K562 (cell line): ENCODE measurements at regions not wholly inside any gene's neighbourhood (a gene's known extent, or its start where the extent isn't known, plus 50 kb on each side); places are given as distances from the start of the nearest gene placed in this dataset.
A peak's percentile ranks its signal among the peaks of the same experiment; 100 is the strongest.

Experiments
- ATAC-seq: fragments of 200-7000 bp; cut with Tn5 transposase; 3 replicates; pipeline ENCODE4 v1.9.1; 2020; ENCODE audit warnings: moderate library complexity
- BruUV-seq: library from RNA; stranded (reverse); fragments of 400-500 nt; replicated peaks from 2 replicates; lab custom pipeline; 2021; lab: Mats Ljungman, UMichigan
- CTCF ChIA-PET: fragments of 300-600 bp; formaldehyde crosslinking; extraction: SDS; loops from one replicate; lab custom pipeline; 2021; ENCODE audit warnings: low intra/inter-chr PET ratio; lab: Yijun Ruan, JAX
- POLR2A ChIA-PET: fragments of 300-600, 350-650 bp; sonication (Branson Sonifier 250); formaldehyde crosslinking; extraction: SDS; loops from one replicate; lab custom pipeline; 2021; ENCODE audit warnings: antibody characterized with exemption, inconsistent platforms; lab: Yijun Ruan, JAX
- DNase-seq, 4 experiments: peaks; one replicate each; pipeline versions ENCODE4 v3.0.0 to v3.0.0-alpha.2; 2011 to 2018; ENCODE audit warnings: low spot score in 3 of 4, mixed read lengths in 3 of 4; ENCODE audit errors: extremely low read depth in 1 of 4
- FAIRE-seq: peaks from 2 replicates; lab custom pipeline; 2011; peaks lifted over from hg19 to GRCh38; lab: Jason Lieb, UNC
- H2AFZ ChIP-seq: 2 replicates; pipeline ENCODE4 v1.6.0; 2011; ENCODE audit warnings: low read depth, low read length, control low read depth, inconsistent platforms
- H3K27ac ChIP-seq: fragments of 200-600 bp; 3 replicates; pipeline ENCODE4 v1.8.0; 2011; ENCODE audit warnings: low read depth, mild to moderate bottlenecking, control low read depth, inconsistent platforms, low read length, moderate library complexity, mixed read lengths; ENCODE audit errors: extremely low read depth
- H3K27me3 ChIP-seq, 2 experiments: fragments of 300-600 bp in 1 of 2; 2 replicates in 1 of 2; 3 replicates in 1 of 2; pipeline versions ENCODE4 v1.6.0 to v1.8.0; 2011; ENCODE audit warnings: inconsistent platforms in 2 of 2, low read length in 2 of 2, mild to moderate bottlenecking in 1 of 2, mixed read lengths in 1 of 2, moderate library complexity in 1 of 2; ENCODE audit not compliant: control insufficient read depth in 2 of 2, insufficient read depth in 2 of 2
- H3K36me3 ChIP-seq: fragments of 300-600 bp; 3 replicates; pipeline ENCODE4 v1.8.0; 2011; ENCODE audit warnings: mild to moderate bottlenecking, low read length, inconsistent platforms; ENCODE audit not compliant: control insufficient read depth, insufficient read depth
- H3K4me1 ChIP-seq, 2 experiments: fragments of 200-600 bp in 1 of 2; replicated peaks in 1 of 2; 2 replicates in 1 of 2; 3 replicates in 1 of 2; pipeline versions ENCODE4 v1.5.1 to v1.8.0; 2011; ENCODE audit warnings: inconsistent platforms in 2 of 2, low read length in 2 of 2, mild to moderate bottlenecking in 1 of 2, mixed read lengths in 1 of 2, moderate library complexity in 1 of 2; ENCODE audit not compliant: control insufficient read depth in 2 of 2, insufficient read depth in 2 of 2
- H3K4me2 ChIP-seq: 2 replicates; pipeline ENCODE4 v1.6.1; 2011; ENCODE audit warnings: low read length, control low read depth, inconsistent platforms, mixed read lengths; ENCODE audit not compliant: insufficient read depth
- H3K4me3 ChIP-seq: fragments of 200-600 bp; sonication (generic), shearing (Covaris generic); 2 replicates; pipeline ENCODE4 v1.5.1; 2016; ENCODE audit warnings: control low read depth, inconsistent platforms
- H3K79me2 ChIP-seq: fragments of 200-600 bp; 3 replicates; pipeline ENCODE4 v1.8.0; 2011; ENCODE audit warnings: low read length, inconsistent platforms; ENCODE audit not compliant: control insufficient read depth, insufficient read depth
- H3K9ac ChIP-seq, 2 experiments: 2 replicates each; pipeline versions ENCODE4 v1.6.0 to v1.6.1; 2011; ENCODE audit warnings: low read depth in 2 of 2, low read length in 2 of 2, control low read depth in 1 of 2, inconsistent platforms in 1 of 2, mild to moderate bottlenecking in 1 of 2, mixed read lengths in 1 of 2; ENCODE audit not compliant: insufficient read depth in 1 of 2
- H3K9me1 ChIP-seq: one replicate; pipeline ENCODE4 v1.6.0; 2011; ENCODE audit warnings: inconsistent platforms, mild to moderate bottlenecking, low read length, moderate library complexity; ENCODE audit not compliant: control insufficient read depth, insufficient read depth
- H3K9me3 ChIP-seq: replicated peaks from 2 replicates; pipeline ENCODE4 v1.5.1; 2011; ENCODE audit warnings: low read depth, low read length, inconsistent platforms; ENCODE audit not compliant: control insufficient read depth, insufficient read depth
- H4K20me1 ChIP-seq: replicated peaks from 2 replicates; pipeline ENCODE4 v1.6.1; 2011; ENCODE audit warnings: low read length, inconsistent platforms, mixed read lengths; ENCODE audit not compliant: control insufficient read depth, insufficient read depth
- MECOM ChIP-seq: fragments of 250-450 bp; sonication (Bioruptor Pico); IDR thresholded peaks from 2 replicates; pipeline ENCODE4 v1.8.0; 2022; ENCODE audit warnings: inconsistent platforms
- MTF1 ChIP-seq: fragments of 250-450 bp; sonication (Bioruptor Pico); IDR thresholded peaks from 2 replicates; pipeline ENCODE4 v1.9.0; 2021; ENCODE audit warnings: moderate library complexity, mild to moderate bottlenecking, inconsistent platforms, borderline replicate concordance
- RFX1 ChIP-seq: fragments of 450-650 bp; IDR thresholded peaks from 2 replicates; pipeline ENCODE4 v1.6.1; 2016; ENCODE audit warnings: mild to moderate bottlenecking, moderate library complexity
- TFE3 ChIP-seq: fragments of 450-650 bp; formaldehyde crosslinking; IDR thresholded peaks from 2 replicates; pipeline ENCODE4 v1.4.0; 2020; ENCODE audit warnings: mild to moderate bottlenecking, mixed read lengths
- WGBS: fragments of 100-300 bp; shearing (Covaris generic); methylation state at CpG from one replicate; pipeline ENCODE4 v1.1.6; 2016; ENCODE audit warnings: low coverage, mixed read lengths; ENCODE audit not compliant: insufficient coverage; ENCODE audit errors: missing lambda C conversion rate; 5-methylcytosine and 5-hydroxymethylcytosine counted together
- in situ Hi-C: fragments of 300-500 bp; cut with MboI; formaldehyde crosslinking; loops from 4 replicates; pipeline ENCODE4 v1.15.0; 2018; ENCODE audit warnings: inconsistent platforms, mixed read lengths
- intact Hi-C: fragments of 100-400 bp; cut with micrococcal nuclease; formaldehyde crosslinking; loops from 2 replicates; pipeline ENCODE4 v1.14.2; 2022

- no peaks in the 10 kb centered on the region for H3K27me3 ChIP-seq
- TF ChIP-seq RFX1 = peak; percentile 17; the same call in 1 of the 2 replicates
- no peak for TF ChIP-seq MTF1
- CTCF ChIA-PET = no interaction called here
- no peak overlapping the region for H3K4me2 ChIP-seq
- in situ Hi-C loops (no loop called here), intact Hi-C loops (no loop called here)
- H3K27ac ChIP-seq = no peak overlapping the region
- no peaks in the 10 kb centered on the region for H3K79me2 ChIP-seq
- no peaks in the 10 kb centered on the region for H3K4me1 ChIP-seq
- no TSS peak for BruUV-seq
- ATAC-seq (no peak), DNase-seq (no peak), FAIRE-seq (no peak)
- WGBS = 0% methylated on average over 4 of the region's 4 CpGs
- H3K9me1 ChIP-seq = no peaks in the 10 kb centered on the region
- H3K36me3 ChIP-seq = no peaks in the 10 kb centered on the region
- no peaks in the 10 kb centered on the region for H3K9me3 ChIP-seq
- no peak overlapping the region for H2AFZ ChIP-seq
- H4K20me1 ChIP-seq = no peaks in the 10 kb centered on the region
- no peak overlapping the region for H3K4me3 ChIP-seq
- no peak overlapping the region for H3K9ac ChIP-seq
- POLR2A ChIA-PET = no interaction called here
Measured at GRCh38 chr3:73950865-73951558, 326.3 kb upstream of the PDZRN3 start.

DNA sequence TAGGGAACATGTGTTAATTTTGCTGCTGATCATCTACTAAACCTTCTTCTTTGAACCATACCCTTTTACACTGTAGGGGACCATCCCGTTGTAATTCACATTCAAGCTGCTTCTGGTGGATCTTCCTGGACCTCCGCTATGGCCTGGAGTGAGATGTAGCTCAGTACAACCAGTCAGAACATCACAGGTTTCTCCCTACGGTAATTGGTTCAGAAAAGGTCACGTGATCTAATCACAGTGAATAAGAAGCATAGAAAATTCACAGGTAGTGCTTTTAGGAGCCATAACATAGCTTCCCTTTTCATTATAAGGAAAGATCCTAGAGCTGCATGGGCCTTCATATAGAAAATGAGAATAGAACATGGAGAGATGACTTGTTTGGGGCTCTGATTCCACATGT lies 320.8 kb upstream of the PDZRN3 start:
- no peaks in the 10 kb centered on the region for H3K4me1 ChIP-seq
- no peak overlapping the region for H3K9ac ChIP-seq
- TF ChIP-seq TFE3 (CRISPR knock-in tag) (peak; percentile 75), MECOM (no peak)
- FAIRE-seq = no peak
- no peak for DNase-seq
- no peaks in the 10 kb centered on the region for H3K36me3 ChIP-seq
- 0% methylated on average over 4 of the region's 4 CpGs for WGBS
- no peaks in the 10 kb centered on the region for H3K9me3 ChIP-seq
- no peaks in the 10 kb centered on the region for H3K9me1 ChIP-seq
- no TSS peak for BruUV-seq
- in situ Hi-C loops = no loop called here
- H3K4me2 ChIP-seq = no peak overlapping the region
- no peak for ATAC-seq
- no peaks in the 10 kb centered on the region for H3K79me2 ChIP-seq
- no peaks in the 10 kb centered on the region for H4K20me1 ChIP-seq
- no peak overlapping the region for H3K27ac ChIP-seq
- ChIA-PET CTCF (no interaction called here), POLR2A (no interaction called here)
- H3K27me3 ChIP-seq = no peaks in the 10 kb centered on the region
- H2AFZ ChIP-seq = no peak overlapping the region
- intact Hi-C loops = no loop called here
- no peak overlapping the region for H3K4me3 ChIP-seq
